ENCODE measurements at regions not wholly inside any gene's neighbourhood (a gene's known extent, or its start where the extent isn't known, plus 50 kb on each side); places are given as distances from the start of the nearest gene placed in this dataset.
A peak's percentile ranks its signal among the peaks of the same experiment; 100 is the strongest.
"Not testable (repeated sequence)": the region's sequence is repeated elsewhere in the genome, so short reads cannot be mapped to it uniquely, and the experiment has no call there.

GRCh38 chr10:114872519-114873087 lies 51.0 kb downstream of the FHIP2A start:
- DNase-seq, result no peak

DNA sequence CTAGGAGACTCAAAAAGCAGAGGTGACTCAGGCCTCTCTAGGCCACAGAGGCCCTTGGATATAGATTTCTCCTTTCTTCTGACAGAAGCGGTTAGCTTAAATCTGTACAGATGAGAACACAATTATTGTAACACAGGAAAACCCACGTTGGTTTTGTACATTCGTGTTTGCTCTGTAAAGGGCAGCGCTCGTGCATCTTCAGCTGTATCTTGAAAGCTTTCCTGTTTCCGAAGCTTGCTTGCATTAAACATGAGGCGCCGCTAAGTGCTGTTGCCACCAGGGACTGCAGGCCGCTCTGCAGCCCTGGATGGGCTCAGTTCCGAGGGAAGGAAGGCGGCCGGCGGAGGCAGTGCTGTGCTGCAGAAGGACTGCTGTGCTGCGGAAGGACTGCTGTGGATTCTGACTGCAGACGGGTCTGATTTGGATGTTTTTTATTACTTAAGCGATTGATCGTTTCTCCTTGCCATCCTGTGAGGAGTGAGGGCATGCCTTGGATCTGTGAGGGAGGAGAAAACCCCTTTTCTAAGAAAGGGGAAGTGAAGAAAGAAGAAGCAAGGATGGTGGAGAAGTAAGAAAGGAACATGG lies 53.3 kb downstream of the FHIP2A start:
- peak; percentile 47 for DNase-seq

GRCh38 chr10:114875590-114876081 lies 54.1 kb downstream of the FHIP2A start:
- not testable (repeated sequence) for DNase-seq

DNA sequence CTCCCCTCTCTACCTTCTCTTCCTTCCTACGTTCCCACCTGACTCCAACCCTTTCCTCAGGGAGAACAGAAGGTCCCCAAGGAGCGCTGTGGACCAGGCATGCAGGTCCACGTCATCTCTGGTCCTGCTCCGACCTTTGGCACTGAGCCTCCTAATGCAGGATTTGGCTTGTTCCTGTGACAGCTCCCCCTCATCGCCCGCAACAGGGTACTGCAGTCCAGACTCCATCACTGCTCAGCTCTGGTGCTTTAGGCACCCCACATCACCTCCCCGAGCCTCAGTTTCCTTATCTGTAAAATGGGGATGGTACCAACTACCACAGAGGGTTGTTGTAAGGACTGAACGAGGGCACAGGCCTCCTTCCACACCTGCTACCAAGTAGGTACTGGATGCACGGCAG lies 54.6 kb downstream of the FHIP2A start:
- no peak for DNase-seq

GRCh38 chr10:114876602-114877300 lies 55.2 kb downstream of the FHIP2A start:
- peak; percentile 52 for DNase-seq

GRCh38 chr10:114877301-114877644 lies 55.7 kb downstream of the FHIP2A start:
- DNase-seq, result no peak

- no peak for DNase-seq
Observed at GRCh38 chr10:114879093-114879492, 57.5 kb downstream of the FHIP2A start.

GRCh38 chr10:114879541-114880158 lies 58.1 kb downstream of the FHIP2A start:
- DNase-seq, result no peak

GRCh38 chr10:114881417-114881816 lies 56.6 kb upstream of the TRUB1 start:
- peak; percentile 75 for DNase-seq

DNA sequence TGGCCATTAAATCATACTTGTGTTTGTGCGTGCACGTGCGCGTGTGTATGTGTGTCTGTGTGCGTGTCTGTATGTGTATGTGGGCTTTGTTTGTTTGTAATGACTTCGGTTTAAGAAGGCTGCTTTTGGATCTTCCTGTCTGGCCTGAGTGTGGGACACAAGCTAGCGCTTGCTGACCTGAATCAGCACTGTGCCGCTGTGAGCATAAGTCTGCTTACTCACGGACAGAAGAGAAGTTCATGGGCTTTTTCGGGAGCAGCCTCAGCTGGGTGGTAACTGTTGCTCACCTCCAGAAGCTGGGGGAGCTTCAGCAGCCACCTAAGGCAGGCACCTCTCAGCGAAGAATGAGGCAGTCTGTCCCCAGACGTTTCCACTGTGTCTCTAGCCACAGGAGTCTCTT lies 56.1 kb upstream of the TRUB1 start:
- no peak for DNase-seq

GRCh38 chr10:114885443-114885842 lies 52.6 kb upstream of the TRUB1 start:
- no peak for DNase-seq

Measured in fibroblast of skin of right quadriceps (primary cell).